NT2/D1 (cell line): ENCODE measurements at regions not wholly inside any gene's neighbourhood (a gene's known extent, or its start where the extent isn't known, plus 50 kb on each side); places are given as distances from the start of the nearest gene placed in this dataset.

Experiments
- DNase-seq: peaks from one replicate; pipeline ENCODE4 v3.0.0-alpha.2; 2011; ENCODE audit warnings: low read depth, low spot score
- H3K27me3 ChIP-seq: 2 replicates; pipeline ENCODE4 v1.6.0; 2011; ENCODE audit warnings: mild to moderate bottlenecking; ENCODE audit not compliant: insufficient read length, insufficient read depth
- H3K36me3 ChIP-seq: 2 replicates; pipeline ENCODE4 v1.6.1; 2011; ENCODE audit warnings: mild to moderate bottlenecking, low read length, mixed read lengths; ENCODE audit not compliant: insufficient read depth, insufficient read length
- H3K4me1 ChIP-seq: 2 replicates; pipeline ENCODE4 v1.5.1; 2011; ENCODE audit not compliant: insufficient read depth, insufficient read length
- H3K4me3 ChIP-seq: 2 replicates; pipeline ENCODE4 v1.5.1; 2011; ENCODE audit warnings: low read depth; ENCODE audit not compliant: insufficient read length
- H3K9ac ChIP-seq: 2 replicates; pipeline ENCODE4 v1.6.0; 2011; ENCODE audit warnings: low read depth; ENCODE audit not compliant: insufficient read length
- H3K9me3 ChIP-seq: 2 replicates; pipeline ENCODE4 v1.5.1; 2011; ENCODE audit warnings: mild to moderate bottlenecking, low read length; ENCODE audit not compliant: insufficient read depth
- SUZ12 ChIP-seq: IDR thresholded peaks from 2 replicates; pipeline ENCODE4 v1.6.1; 2011; ENCODE audit not compliant: insufficient read length, insufficient read depth; ENCODE audit errors: extremely low read depth
- YY1 ChIP-seq: IDR thresholded peaks from 2 replicates; pipeline ENCODE4 v1.6.1; 2011; ENCODE audit not compliant: insufficient read length, insufficient read depth
- ZNF274 ChIP-seq: IDR thresholded peaks from 2 replicates; pipeline ENCODE4 v1.6.1; 2011; ENCODE audit warnings: mild to moderate bottlenecking, low read depth, low read length

DNA sequence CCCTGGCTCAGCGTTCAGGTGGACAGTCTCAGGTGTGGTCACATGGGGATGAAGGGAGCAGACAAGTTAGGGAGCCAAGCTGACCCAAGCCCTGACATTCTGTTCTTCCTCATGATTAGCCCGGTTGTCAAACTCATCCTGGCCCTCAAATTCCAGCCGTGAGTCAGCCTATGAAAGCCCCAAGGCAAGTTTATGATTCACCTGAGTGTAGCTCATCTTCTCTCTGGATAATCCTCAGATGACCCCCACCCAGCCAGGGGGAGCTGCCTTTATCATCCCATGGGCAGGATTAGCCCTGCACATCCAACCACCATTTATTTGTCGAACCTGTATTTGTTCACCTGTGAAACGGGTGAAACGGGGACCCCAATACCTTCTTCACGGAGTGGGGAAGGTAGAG is 161.9 kb downstream of the DHX35 start:
- no peak for DNase-seq
- peaks cover 14% of the 10 kb centered on the region for H3K4me1 ChIP-seq
- TF ChIP-seq YY1 (no peak), ZNF274 (no peak), SUZ12 (no peak)
- no peaks in the 10 kb centered on the region for H3K27me3 ChIP-seq
- H3K36me3 ChIP-seq, result no peaks in the 10 kb centered on the region
- H3K4me3 ChIP-seq, result no peak overlapping the region
- peaks cover 7% of the 10 kb centered on the region; the same call in 1 of the 2 replicates for H3K9me3 ChIP-seq
- H3K9ac ChIP-seq, result no peak overlapping the region

DNA sequence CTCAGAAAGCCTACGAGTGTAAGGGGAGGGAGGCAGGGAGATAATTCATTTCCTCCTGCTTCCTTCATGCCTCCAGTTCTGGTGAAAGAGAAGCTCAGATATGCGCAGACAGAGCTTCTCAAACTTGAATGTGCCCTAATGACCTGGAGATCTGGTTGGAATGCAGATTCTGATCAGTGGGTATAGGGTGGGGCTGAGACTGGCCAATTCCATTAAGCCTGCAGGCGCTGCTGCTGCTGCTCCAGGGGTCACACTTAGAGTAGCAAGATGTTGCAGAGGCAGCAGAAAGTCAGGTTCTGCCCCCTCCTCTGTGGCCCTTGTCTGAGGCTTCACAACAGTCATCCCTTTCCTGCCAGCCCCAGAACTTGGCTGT is 161.0 kb downstream of the DHX35 start:
- Histone ChIP-seq H3K4me3 (no peak overlapping the region), H3K9ac (no peak overlapping the region)
- DNase-seq, result no peak

DNA sequence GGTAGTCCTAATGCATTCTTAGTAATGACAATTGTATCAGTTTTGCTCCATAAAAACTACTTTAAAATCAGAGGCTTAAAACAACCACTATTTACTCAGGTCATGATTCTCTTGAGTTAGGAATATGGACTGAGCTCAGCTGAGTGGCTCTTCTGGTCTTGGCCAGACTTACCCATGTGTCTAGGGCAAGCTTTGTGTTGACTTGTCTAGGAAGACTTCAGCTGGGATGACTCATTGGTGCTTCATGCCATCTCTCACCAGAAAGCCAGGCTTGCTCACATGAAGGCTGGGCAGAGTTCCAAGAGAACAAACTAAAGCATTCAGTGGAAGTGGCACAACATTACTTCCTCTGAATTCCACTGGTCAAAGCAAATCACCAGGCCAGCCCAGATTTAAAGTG is 155.3 kb downstream of the DHX35 start:
- Histone ChIP-seq H3K27me3 (no peaks in the 10 kb centered on the region), H3K4me1 (peaks cover 4% of the 10 kb centered on the region), H3K9ac (no peak overlapping the region), H3K9me3 (peaks cover 14% of the 10 kb centered on the region), H3K36me3 (no peaks in the 10 kb centered on the region), H3K4me3 (no peak overlapping the region)
- TF ChIP-seq YY1 (no peak), SUZ12 (no peak), ZNF274 (no peak)
- no peak for DNase-seq

More for the DNA sequence above, 161.0 kb downstream of the DHX35 start:
- Histone ChIP-seq H3K27me3 (no peaks in the 10 kb centered on the region), H3K9me3 (peaks cover 7% of the 10 kb centered on the region; the same call in 1 of the 2 replicates), H3K36me3 (no peaks in the 10 kb centered on the region), H3K4me1 (peaks cover 14% of the 10 kb centered on the region)
- no peak for TF ChIP-seq YY1
- no peak for TF ChIP-seq ZNF274
- no peak for TF ChIP-seq SUZ12

DNA sequence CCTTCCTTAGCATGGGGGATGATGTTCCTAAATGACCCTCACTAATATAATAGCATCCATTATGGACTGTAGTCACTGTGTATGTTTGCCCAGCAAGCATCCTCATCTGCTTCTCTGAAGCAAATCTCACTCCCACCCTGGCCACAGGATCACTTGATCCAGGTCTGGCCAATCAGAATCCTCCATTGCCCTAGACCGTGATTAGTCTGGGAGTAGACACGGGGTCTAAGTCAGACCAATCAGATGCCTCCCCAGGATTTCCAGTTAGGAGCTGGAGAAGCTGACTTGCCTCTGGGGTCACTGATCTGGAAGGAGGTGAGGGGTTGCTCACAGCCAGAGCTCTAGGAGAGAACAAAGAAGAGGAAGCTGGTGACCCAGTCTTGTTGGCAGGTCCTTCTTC is 153.9 kb downstream of the DHX35 start:
- TF ChIP-seq YY1, result no peak
- TF ChIP-seq ZNF274, result no peak
- no peak for TF ChIP-seq SUZ12

DNA sequence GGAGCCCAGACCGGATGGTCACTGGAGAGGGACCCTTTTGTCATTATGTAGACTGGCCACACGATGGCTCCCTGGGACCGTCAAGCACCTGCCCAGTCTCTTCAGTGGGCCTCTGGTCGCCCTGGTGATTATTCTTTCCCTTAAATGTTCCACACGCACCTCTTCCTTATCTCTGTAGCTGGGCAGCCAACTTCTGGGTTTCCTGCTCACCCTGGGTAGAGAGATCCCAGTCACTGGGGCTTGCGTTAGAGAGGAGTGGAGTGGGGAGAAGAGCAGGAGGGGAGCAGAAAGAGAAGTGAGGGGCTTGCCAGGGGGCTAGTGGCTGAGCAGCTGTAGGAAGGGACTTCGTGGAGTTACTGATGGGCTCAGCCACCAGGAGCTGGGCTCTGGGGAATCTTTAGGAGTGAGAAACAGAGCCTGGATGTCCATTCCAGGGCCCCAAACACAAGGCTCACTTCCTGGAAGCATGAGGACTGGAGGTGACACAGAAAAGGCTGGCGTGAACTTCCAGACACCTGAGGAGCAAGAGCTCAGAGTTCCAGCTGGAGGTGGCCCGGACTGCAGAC is 150.1 kb downstream of the DHX35 start:
- TF ChIP-seq ZNF274 (no peak), SUZ12 (no peak), YY1 (no peak)
- H3K9me3 ChIP-seq, result peaks cover 6% of the 10 kb centered on the region
- no peak overlapping the region for H3K4me3 ChIP-seq
- H3K36me3 ChIP-seq, result no peaks in the 10 kb centered on the region
- no peaks in the 10 kb centered on the region for H3K27me3 ChIP-seq
- peaks cover 6% of the 10 kb centered on the region for H3K4me1 ChIP-seq
- peak overlapping the region; percentile 53 for H3K9ac ChIP-seq
- DNase-seq, result peak; percentile 66

More for the DNA sequence above, 153.9 kb downstream of the DHX35 start:
- Histone ChIP-seq H3K9ac (no peak overlapping the region), H3K4me3 (no peak overlapping the region), H3K4me1 (peaks cover 6% of the 10 kb centered on the region), H3K9me3 (peaks cover 14% of the 10 kb centered on the region), H3K36me3 (no peaks in the 10 kb centered on the region), H3K27me3 (no peaks in the 10 kb centered on the region)
- DNase-seq, result no peak

DNA sequence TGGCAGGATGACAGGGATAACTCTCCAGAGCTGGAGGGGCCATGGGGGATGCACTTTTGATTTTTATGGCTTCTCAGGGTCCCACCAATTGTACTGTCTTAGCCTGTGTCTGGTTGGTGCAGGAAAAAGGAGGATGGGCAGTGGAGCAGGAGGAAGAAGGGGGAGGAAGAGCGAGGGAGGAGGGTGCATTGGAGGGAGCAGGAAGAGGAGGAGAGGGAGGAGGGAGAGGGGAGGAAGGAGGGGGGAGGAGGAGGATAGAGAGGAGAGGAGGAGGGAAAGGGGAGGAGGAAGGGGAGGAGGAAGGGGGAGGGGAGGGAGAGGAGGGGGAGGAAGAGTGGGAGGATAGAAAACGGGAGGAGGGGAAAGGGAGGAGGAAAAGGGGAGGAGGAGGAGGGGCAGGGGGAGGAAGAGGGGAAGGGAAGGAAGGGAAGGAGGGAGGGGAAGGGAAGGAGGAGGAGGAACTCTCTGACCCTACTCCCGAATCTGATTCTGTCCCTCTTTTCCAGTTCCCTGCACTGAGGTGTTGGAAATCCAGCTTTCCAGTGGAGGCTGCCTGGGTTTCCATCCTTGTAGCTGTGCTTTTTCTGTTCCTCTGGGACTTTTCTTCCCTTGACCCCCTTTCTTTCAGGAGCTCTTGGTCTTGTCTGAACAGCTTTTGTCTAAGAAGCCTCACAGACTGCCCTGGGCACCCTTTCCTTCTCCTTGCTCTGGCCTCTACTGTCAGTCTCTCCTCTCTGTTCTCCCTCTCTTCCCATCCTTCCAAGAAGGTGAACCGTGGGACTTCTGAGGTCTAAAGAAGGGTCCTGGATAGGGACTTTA is 149.4 kb downstream of the DHX35 start:
- H3K9ac ChIP-seq, result peak overlapping the region; percentile 53
- no peaks in the 10 kb centered on the region for H3K36me3 ChIP-seq
- no peak overlapping the region for H3K4me3 ChIP-seq
- no peaks in the 10 kb centered on the region; the same call in 1 of the 2 replicates for H3K9me3 ChIP-seq
- TF ChIP-seq ZNF274 (no peak), YY1 (no peak), SUZ12 (no peak)
- no peak for DNase-seq
- no peaks in the 10 kb centered on the region for H3K27me3 ChIP-seq
- H3K4me1 ChIP-seq, result peaks cover 6% of the 10 kb centered on the region

DNA sequence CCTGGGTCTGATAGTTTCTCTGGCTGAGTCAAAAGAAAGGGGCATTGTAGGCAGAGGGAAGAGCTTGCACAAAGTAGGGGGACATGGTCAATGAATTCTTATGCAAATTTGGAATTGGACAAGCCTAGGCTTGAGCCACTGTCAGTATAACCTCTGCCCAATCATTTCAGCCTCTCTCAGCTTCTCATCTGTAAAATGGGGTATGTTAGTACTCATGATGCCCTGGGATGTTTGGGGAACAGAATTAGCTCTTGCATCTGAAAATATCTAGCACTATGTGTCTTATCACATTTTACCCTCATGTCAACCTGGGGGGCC is 148.6 kb downstream of the DHX35 start:
- DNase-seq, result no peak
- no peak overlapping the region for H3K4me3 ChIP-seq
- H3K4me1 ChIP-seq, result peaks cover 6% of the 10 kb centered on the region
- H3K36me3 ChIP-seq, result no peaks in the 10 kb centered on the region
- H3K27me3 ChIP-seq, result no peaks in the 10 kb centered on the region
- no peak for TF ChIP-seq SUZ12
- TF ChIP-seq YY1, result no peak
- no peak for TF ChIP-seq ZNF274
- no peaks in the 10 kb centered on the region; the same call in 1 of the 2 replicates for H3K9me3 ChIP-seq
- no peak overlapping the region for H3K9ac ChIP-seq
